A673 (cell line): ENCODE measurements at regions not wholly inside any gene's neighbourhood (a gene's known extent, or its start where the extent isn't known, plus 50 kb on each side); places are given as distances from the start of the nearest gene placed in this dataset.

ENCODE experiments used
- BruUV-seq: library from RNA; stranded (reverse); fragments of 400-500 nt; replicated peaks from 2 replicates; lab custom pipeline; 2021; lab: Mats Ljungman, UMichigan
- CTCF ChIA-PET: fragments of 300-600 bp; sonication (Branson Sonifier 250); formaldehyde crosslinking; loops from one replicate; lab custom pipeline; 2022; ENCODE audit warnings: antibody characterized with exemption; lab: Charles Lee
- POLR2A ChIA-PET: fragments of 300-600 bp; sonication (Branson Sonifier 250); formaldehyde crosslinking; loops from one replicate; lab custom pipeline; 2022; ENCODE audit warnings: antibody characterized with exemption; ENCODE audit not compliant: low non-redundant PET; lab: Charles Lee
- DNase-seq: peaks from one replicate; pipeline ENCODE4 v3.0.0-alpha.2; 2015; ENCODE audit warnings: low spot score
- H3K27ac ChIP-seq: fragments of 200-600 bp; sonication (generic); 2 replicates; pipeline ENCODE4 v1.5.1; 2016; ENCODE audit warnings: mixed run types, low read depth, mild to moderate bottlenecking, mixed read lengths, antibody characterized with exemption, low read length; ENCODE audit not compliant: poor library complexity, severe bottlenecking
- H3K27me3 ChIP-seq: fragments of 200-600 bp; sonication (generic); replicated peaks from 2 replicates; pipeline ENCODE4 v1.6.1; 2017; ENCODE audit warnings: mixed run types, low read depth, mild to moderate bottlenecking, mixed read lengths, antibody characterized with exemption, low read length; ENCODE audit not compliant: insufficient read depth, poor library complexity
- H3K36me3 ChIP-seq: fragments of 200-600 bp; sonication (generic); 2 replicates; pipeline ENCODE4 v1.6.1; 2016; ENCODE audit warnings: mixed run types, mild to moderate bottlenecking, mixed read lengths, antibody characterized with exemption, low read length; ENCODE audit not compliant: insufficient read depth, poor library complexity, severe bottlenecking
- H3K4me1 ChIP-seq: fragments of 200-600 bp; sonication (generic); 2 replicates; pipeline ENCODE4 v1.6.1; 2017; ENCODE audit warnings: mixed run types, mild to moderate bottlenecking, mixed read lengths, antibody characterized with exemption, low read length; ENCODE audit not compliant: insufficient read depth, poor library complexity, severe bottlenecking
- H3K4me3 ChIP-seq: fragments of 200-600 bp; sonication (generic); 2 replicates; pipeline ENCODE4 v1.5.1; 2016; ENCODE audit warnings: low read depth, mixed run types, mild to moderate bottlenecking, mixed read lengths, low read length; ENCODE audit not compliant: poor library complexity, severe bottlenecking
- H3K9me3 ChIP-seq: fragments of 200-600 bp; sonication (generic); 2 replicates; pipeline ENCODE4 v1.6.1; 2016; ENCODE audit warnings: mixed run types, low read depth, mild to moderate bottlenecking, mixed read lengths, antibody characterized with exemption, low read length; ENCODE audit not compliant: poor library complexity, severe bottlenecking
- EZH2 ChIP-seq: fragments of 200-600 bp; sonication (generic); IDR thresholded peaks from 2 replicates; pipeline ENCODE4 v1.6.1; 2017; ENCODE audit warnings: borderline replicate concordance, low read depth, mild to moderate bottlenecking, mixed read lengths, antibody characterized with exemption, low read length; ENCODE audit not compliant: poor library complexity, severe bottlenecking
- intact Hi-C: fragments of 100-400 bp; cut with micrococcal nuclease; formaldehyde crosslinking; loops from one replicate; pipeline ENCODE4 v1.10.0; 2022; ENCODE audit not compliant: unreplicated experiment
- TF ChIP-seq, protein P1 (sequence below): fragments of 300-800, 200-600 bp; sonication (generic); conservative IDR thresholded peaks from 2 replicates; pipeline ENCODE4 v1.5.1; 2017; ENCODE audit warnings: low read depth, mild to moderate bottlenecking, antibody characterized with exemption, low read length, moderate library complexity, mixed read lengths

DNA sequence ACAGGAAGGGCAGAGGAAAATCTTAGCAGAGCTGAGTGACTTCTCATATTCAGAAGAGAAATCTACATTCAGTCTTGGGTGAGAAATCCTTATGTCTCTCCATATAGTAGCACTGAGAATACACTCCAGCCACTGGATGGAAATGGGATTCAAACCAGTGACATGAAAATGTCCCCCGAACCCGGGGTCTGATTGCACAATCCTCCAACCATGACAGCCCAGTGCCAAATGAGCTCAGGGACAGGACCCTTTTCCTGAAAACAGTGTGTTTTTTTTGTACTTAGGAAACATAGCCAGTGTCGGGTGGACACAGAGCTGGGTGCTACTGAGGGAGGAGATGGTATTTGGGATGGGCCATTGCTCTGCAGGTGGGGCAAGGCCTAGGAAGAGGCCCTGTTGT lies 185.6 kb downstream of the CXCL12 start:
- CTCF ChIA-PET, result no interaction called here
- Histone ChIP-seq H3K9me3 (peaks cover 4% of the 10 kb centered on the region), H3K4me3 (no peak overlapping the region), H3K27ac (no peak overlapping the region), H3K36me3 (no peaks in the 10 kb centered on the region), H3K27me3 (no peaks in the 10 kb centered on the region), H3K4me1 (no peaks in the 10 kb centered on the region)
- no TSS peak for BruUV-seq
- POLR2A ChIA-PET, result no interaction called here
- TF ChIP-seq, protein P1, sequence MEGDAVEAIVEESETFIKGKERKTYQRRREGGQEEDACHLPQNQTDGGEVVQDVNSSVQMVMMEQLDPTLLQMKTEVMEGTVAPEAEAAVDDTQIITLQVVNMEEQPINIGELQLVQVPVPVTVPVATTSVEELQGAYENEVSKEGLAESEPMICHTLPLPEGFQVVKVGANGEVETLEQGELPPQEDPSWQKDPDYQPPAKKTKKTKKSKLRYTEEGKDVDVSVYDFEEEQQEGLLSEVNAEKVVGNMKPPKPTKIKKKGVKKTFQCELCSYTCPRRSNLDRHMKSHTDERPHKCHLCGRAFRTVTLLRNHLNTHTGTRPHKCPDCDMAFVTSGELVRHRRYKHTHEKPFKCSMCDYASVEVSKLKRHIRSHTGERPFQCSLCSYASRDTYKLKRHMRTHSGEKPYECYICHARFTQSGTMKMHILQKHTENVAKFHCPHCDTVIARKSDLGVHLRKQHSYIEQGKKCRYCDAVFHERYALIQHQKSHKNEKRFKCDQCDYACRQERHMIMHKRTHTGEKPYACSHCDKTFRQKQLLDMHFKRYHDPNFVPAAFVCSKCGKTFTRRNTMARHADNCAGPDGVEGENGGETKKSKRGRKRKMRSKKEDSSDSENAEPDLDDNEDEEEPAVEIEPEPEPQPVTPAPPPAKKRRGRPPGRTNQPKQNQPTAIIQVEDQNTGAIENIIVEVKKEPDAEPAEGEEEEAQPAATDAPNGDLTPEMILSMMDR, result no peak
- no peak for TF ChIP-seq EZH2
- intact Hi-C loops, result no loop called here
- no peak for DNase-seq

DNA sequence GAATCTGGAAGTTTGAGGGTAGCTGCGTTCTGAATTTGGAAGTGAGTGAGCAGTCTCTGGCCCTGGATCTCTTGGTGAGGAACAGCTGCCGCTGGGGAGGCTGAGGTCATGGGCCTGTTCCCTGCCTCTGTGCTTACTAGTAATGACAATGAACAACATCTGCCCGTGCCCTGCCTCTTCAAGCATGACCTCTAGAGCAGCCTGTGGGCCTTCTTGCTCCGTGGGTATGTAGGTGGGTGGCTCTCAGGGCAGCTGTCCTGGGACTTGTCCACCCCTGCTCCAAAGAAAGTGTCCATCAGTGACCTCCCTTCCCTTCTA lies 186.2 kb downstream of the CXCL12 start:
- intact Hi-C loops, result no loop called here
- no peaks in the 10 kb centered on the region for H3K4me1 ChIP-seq
- CTCF ChIA-PET, result no interaction called here

DNA sequence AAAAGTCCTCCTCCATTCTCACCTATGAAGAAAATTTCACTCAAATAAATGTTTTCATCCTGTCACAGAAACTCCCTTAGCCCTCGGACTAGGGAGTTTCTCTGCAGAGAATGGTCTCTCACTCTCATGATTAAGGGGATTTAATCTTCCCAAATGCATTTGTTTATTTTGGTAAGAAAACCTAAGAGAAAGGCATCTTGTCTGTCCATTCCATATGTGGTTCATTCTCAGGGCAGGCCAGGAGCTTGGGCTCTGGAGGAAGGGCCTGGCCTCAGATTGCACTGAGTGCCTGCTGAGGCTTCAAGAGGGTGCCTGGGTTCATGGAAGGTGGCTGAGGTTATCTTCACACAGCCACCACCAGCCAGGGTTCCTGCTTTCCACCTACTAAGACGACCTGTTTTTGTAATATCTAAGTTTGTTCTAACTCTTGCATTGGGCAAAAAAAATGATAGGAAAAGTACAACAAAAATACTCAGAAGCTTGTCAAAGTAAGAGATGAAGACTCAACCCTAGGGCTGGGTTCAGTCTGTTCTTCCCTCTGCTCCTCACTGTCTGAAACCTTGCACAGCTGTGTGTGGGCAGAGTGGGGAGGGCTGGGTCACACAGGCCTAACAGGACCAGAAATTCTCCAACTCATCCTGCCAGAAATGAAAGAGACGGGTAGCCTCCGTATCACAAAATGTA lies 186.7 kb downstream of the CXCL12 start:
- TF ChIP-seq EZH2, result no peak
- TF ChIP-seq, protein P1, result no peak
- Histone ChIP-seq H3K9me3 (peaks cover 4% of the 10 kb centered on the region), H3K4me1 (no peaks in the 10 kb centered on the region), H3K36me3 (no peaks in the 10 kb centered on the region), H3K4me3 (no peak overlapping the region), H3K27ac (no peak overlapping the region), H3K27me3 (no peaks in the 10 kb centered on the region)
- intact Hi-C loops, result no loop called here
- no TSS peak for BruUV-seq
- DNase-seq, result no peak
- POLR2A ChIA-PET, result no interaction called here
- CTCF ChIA-PET, result no interaction called here

More for the DNA sequence above, 186.2 kb downstream of the CXCL12 start:
- no peak for DNase-seq
- TF ChIP-seq, protein P1, result no peak
- no peak for TF ChIP-seq EZH2
- Histone ChIP-seq H3K9me3 (peaks cover 4% of the 10 kb centered on the region), H3K4me3 (no peak overlapping the region), H3K27ac (no peak overlapping the region), H3K27me3 (no peaks in the 10 kb centered on the region), H3K36me3 (no peaks in the 10 kb centered on the region)
- POLR2A ChIA-PET, result no interaction called here
- BruUV-seq, result no TSS peak
